H9 (cell line): ENCODE measurements at regions not wholly inside any gene's neighbourhood (a gene's known extent, or its start where the extent isn't known, plus 50 kb on each side); places are given as distances from the start of the nearest gene placed in this dataset.

Experiments
- DNase-seq: peaks from one replicate; pipeline ENCODE4 v3.0.0-alpha.2; 2017
- H2AFZ ChIP-seq: one replicate; pipeline ENCODE4 v1.6.1; 2013; ENCODE audit warnings: mild to moderate bottlenecking, low read length, control low read depth, moderate library complexity
- H2AK5ac ChIP-seq: 2 replicates; pipeline ENCODE4 v1.6.1; 2013; ENCODE audit warnings: low read length, control low read depth, mixed read lengths; ENCODE audit not compliant: insufficient read length
- H2BK120ac ChIP-seq: one replicate; pipeline ENCODE4 v1.6.1; 2013; ENCODE audit warnings: low read depth, mild to moderate bottlenecking, low read length, control low read depth, inconsistent platforms; ENCODE audit not compliant: poor library complexity, severe bottlenecking
- H2BK12ac ChIP-seq: 2 replicates; pipeline ENCODE4 v1.6.1; 2013; ENCODE audit warnings: low read length, control low read depth, mixed read lengths, low read depth; ENCODE audit not compliant: insufficient read length
- H2BK15ac ChIP-seq: 2 replicates; pipeline ENCODE4 v1.6.1; 2013; ENCODE audit warnings: low read depth, low read length, control low read depth
- H2BK20ac ChIP-seq: one replicate; pipeline ENCODE4 v1.6.1; 2013; ENCODE audit warnings: low read depth, mild to moderate bottlenecking, low read length, control low read depth, inconsistent platforms; ENCODE audit not compliant: poor library complexity, severe bottlenecking
- H2BK5ac ChIP-seq: 2 replicates; pipeline ENCODE4 v1.6.1; 2013; ENCODE audit warnings: low read length, control low read depth, mixed read lengths; ENCODE audit not compliant: insufficient read length
- H3K14ac ChIP-seq: 2 replicates; pipeline ENCODE4 v1.6.1; 2013; ENCODE audit warnings: low read length, control low read depth; ENCODE audit not compliant: insufficient read depth
- H3K18ac ChIP-seq: 2 replicates; pipeline ENCODE4 v1.6.1; 2013; ENCODE audit warnings: low read depth, mild to moderate bottlenecking, mixed read lengths, low read length, control low read depth; ENCODE audit not compliant: insufficient read length
- H3K23ac ChIP-seq: 2 replicates; pipeline ENCODE4 v1.6.1; 2013; ENCODE audit warnings: low read length, control low read depth, mixed read lengths, low read depth; ENCODE audit not compliant: insufficient read length
- H3K23me2 ChIP-seq: 2 replicates; pipeline ENCODE4 v1.6.1; 2013; ENCODE audit warnings: low read depth, mild to moderate bottlenecking, mixed read lengths, low read length, control low read depth; ENCODE audit not compliant: insufficient read length, poor library complexity, severe bottlenecking
- H3K27ac ChIP-seq: 2 replicates; pipeline ENCODE4 v1.5.1; 2013; ENCODE audit warnings: low read length, control low read depth, mixed read lengths, low read depth; ENCODE audit not compliant: insufficient read length
- H3K27me3 ChIP-seq: 2 replicates; pipeline ENCODE4 v1.6.1; 2013; ENCODE audit warnings: low read length, control low read depth, inconsistent platforms; ENCODE audit not compliant: insufficient read depth
- H3K4ac ChIP-seq: 2 replicates; pipeline ENCODE4 v1.6.1; 2013; ENCODE audit warnings: low read depth, mild to moderate bottlenecking, control low read depth, inconsistent platforms, low read length, moderate library complexity
- H3K4me1 ChIP-seq: 2 replicates; pipeline ENCODE4 v1.6.1; 2013; ENCODE audit warnings: low read length, control low read depth, inconsistent platforms; ENCODE audit not compliant: insufficient read depth
- H3K4me2 ChIP-seq: 2 replicates; pipeline ENCODE4 v1.6.1; 2013; ENCODE audit warnings: low read length, control low read depth, mixed read lengths; ENCODE audit not compliant: insufficient read length, insufficient read depth
- H3K56ac ChIP-seq: 2 replicates; pipeline ENCODE4 v1.6.1; 2013; ENCODE audit warnings: low read depth, mild to moderate bottlenecking, mixed read lengths, low read length, control low read depth; ENCODE audit not compliant: insufficient read length
- H3K79me1 ChIP-seq: 2 replicates; pipeline ENCODE4 v1.6.1; 2013; ENCODE audit warnings: low read depth, mild to moderate bottlenecking, moderate library complexity, low read length, control low read depth, inconsistent platforms; ENCODE audit not compliant: insufficient read depth, poor library complexity, severe bottlenecking
- H3K79me2 ChIP-seq: 2 replicates; pipeline ENCODE4 v1.6.1; 2013; ENCODE audit warnings: low read length, control low read depth, inconsistent platforms; ENCODE audit not compliant: insufficient read depth
- H3K9ac ChIP-seq: 2 replicates; pipeline ENCODE4 v1.6.1; 2013; ENCODE audit warnings: low read length, control low read depth, mixed read lengths; ENCODE audit not compliant: insufficient read length; ENCODE audit errors: extremely low read depth
- H3K9me3 ChIP-seq: one replicate; pipeline ENCODE4 v1.6.1; 2013; ENCODE audit warnings: low read depth, low read length, inconsistent platforms; ENCODE audit not compliant: control insufficient read depth
- H3T11ph ChIP-seq: one replicate; pipeline ENCODE4 v1.6.1; 2013; ENCODE audit warnings: mild to moderate bottlenecking, low read length, control low read depth, inconsistent platforms
- H4K20me1 ChIP-seq: one replicate; pipeline ENCODE4 v1.6.1; 2013; ENCODE audit not compliant: control insufficient read depth, insufficient read length, insufficient read depth
- H4K5ac ChIP-seq: 2 replicates; pipeline ENCODE4 v1.6.1; 2013; ENCODE audit warnings: low read depth, mild to moderate bottlenecking, mixed read lengths, low read length, control low read depth; ENCODE audit not compliant: insufficient read length
- H4K8ac ChIP-seq: replicated peaks from 2 replicates; pipeline ENCODE4 v1.6.1; 2013; ENCODE audit warnings: low read length, control low read depth, mixed read lengths, low read depth; ENCODE audit not compliant: insufficient read length
- H4K91ac ChIP-seq: 2 replicates; pipeline ENCODE4 v1.6.1; 2013; ENCODE audit warnings: low read depth, mild to moderate bottlenecking, moderate library complexity, mixed read lengths, low read length, control low read depth; ENCODE audit not compliant: insufficient read length
- H3K27ac Mint-ChIP-seq, 3 experiments: 2 replicates in 2 of 3; 3 replicates in 1 of 3; pipeline ENCODE4 v1.8.0; 2020 to 2021; ENCODE audit warnings: mixed read lengths in 3 of 3, mild to moderate bottlenecking in 1 of 3, moderate library complexity in 1 of 3
- H3K27me3 Mint-ChIP-seq: 2 replicates; pipeline ENCODE4 v1.8.0; 2021; ENCODE audit warnings: low read depth, mild to moderate bottlenecking, moderate library complexity, mixed read lengths
- H3K36me3 Mint-ChIP-seq, 3 experiments: 2 replicates in 2 of 3; 3 replicates in 1 of 3; pipeline ENCODE4 v1.8.0; 2020 to 2021; ENCODE audit warnings: low read depth in 3 of 3, mixed read lengths in 3 of 3; ENCODE audit not compliant: insufficient read depth in 1 of 3
- H3K4me1 Mint-ChIP-seq, 2 experiments: 2 replicates each; pipeline ENCODE4 v1.8.0; 2020; ENCODE audit warnings: mixed read lengths in 2 of 2
- H3K4me3 Mint-ChIP-seq, 2 experiments: 2 replicates in 1 of 2; 3 replicates in 1 of 2; pipeline ENCODE4 v1.8.0; 2020 to 2021; ENCODE audit warnings: mild to moderate bottlenecking in 2 of 2, mixed read lengths in 2 of 2, moderate library complexity in 1 of 2
- H3K9me3 Mint-ChIP-seq, 2 experiments: 2 replicates in 1 of 2; 3 replicates in 1 of 2; pipeline ENCODE4 v1.8.0; 2020; ENCODE audit warnings: mild to moderate bottlenecking in 2 of 2, mixed read lengths in 2 of 2, moderate library complexity in 1 of 2
- CTCF ChIP-seq: fragments of 200-600 bp; sonication (generic); conservative IDR thresholded peaks from 3 replicates; pipeline ENCODE4 v1.8.0; 2021; ENCODE audit warnings: antibody characterized with exemption, mild to moderate bottlenecking
- WGBS: extraction: QIAGEN DNeasy Blood & Tissue Kit; methylation state at CpG from one replicate; pipeline ENCODE4 v1.1.7; 2013; ENCODE audit warnings: missing lambda C conversion rate, low lambda C conversion rate, mixed read lengths; ENCODE audit not compliant: insufficient read length; ENCODE audit errors: extremely low coverage; 5-methylcytosine and 5-hydroxymethylcytosine counted together

- no peak for TF ChIP-seq CTCF
- Histone ChIP-seq H3K79me2 (no peaks in the 10 kb centered on the region), H2BK5ac (no peak overlapping the region), H3K9me3 (peaks cover 5% of the 10 kb centered on the region), H4K5ac (no peak overlapping the region), H3K56ac (no peak overlapping the region), H3K27ac (no peak overlapping the region), H3K4me2 (no peak overlapping the region), H2AK5ac (no peak overlapping the region), H3K14ac (no peak overlapping the region), H4K91ac (no peak overlapping the region), H3K4ac (no peak overlapping the region), H2BK20ac (no peak overlapping the region), H3K23ac (no peak overlapping the region), H2AFZ (no peak overlapping the region), H3T11ph (no peak overlapping the region), H3K4me1 (peaks cover 10% of the 10 kb centered on the region; the same call in 1 of the 2 replicates), H2BK120ac (no peak overlapping the region), H3K18ac (no peak overlapping the region), H2BK15ac (no peak overlapping the region), H3K9ac (no peak overlapping the region), H3K79me1 (no peaks in the 10 kb centered on the region), H2BK12ac (no peak overlapping the region), H4K8ac (no peak overlapping the region), H3K23me2 (no peaks in the 10 kb centered on the region), H3K27me3 (no peaks in the 10 kb centered on the region), H4K20me1 (no peaks in the 10 kb centered on the region)
- Mint-ChIP-seq H3K9me3 (peaks cover 27% of the 10 kb centered on the region in 2 experiments), H3K4me3 (no peak overlapping the region), H3K4me1 (peaks cover 36% of the 10 kb centered on the region in 2 experiments), H3K27ac (no peak overlapping the region; a peak in 1 of 7 replicates), H3K27me3 (no peaks in the 10 kb centered on the region), H3K36me3 (peaks cover 10 to 26% (median 15%) of the 10 kb centered on the region in 3 experiments)
- no peak for DNase-seq
- no CpG with 5 or more reads among the region's 3 CpGs for WGBS
Measured at GRCh38 chr6:90432041-90432775, 135.6 kb upstream of the BACH2 start.
